HepG2 (cell line): ENCODE measurements at regions not wholly inside any gene's neighbourhood (a gene's known extent, or its start where the extent isn't known, plus 50 kb on each side); places are given as distances from the start of the nearest gene placed in this dataset.

Experiments
- ATAC-seq: fragments of 200-7000 bp; cut with Tn5 transposase; 3 replicates; pipeline ENCODE4 v1.9.1; 2020; ENCODE audit warnings: mild to moderate bottlenecking, moderate library complexity
- BruUV-seq: library from RNA; stranded (reverse); fragments of 400-500 nt; replicated peaks from 2 replicates; lab custom pipeline; 2021; lab: Mats Ljungman, UMichigan
- CTCF ChIA-PET: fragments of 300-600 bp; formaldehyde crosslinking; extraction: SDS; loops from one replicate; lab custom pipeline; 2021; ENCODE audit warnings: low total read pairs, inconsistent platforms, low intra/inter-chr PET ratio; lab: Yijun Ruan, JAX
- POLR2A ChIA-PET: fragments of 350-600 bp; sonication (Branson Sonifier 250); formaldehyde crosslinking; loops from one replicate; lab custom pipeline; 2020; ENCODE audit warnings: antibody characterized with exemption, inconsistent platforms; lab: Yijun Ruan, JAX
- DNase-seq: peaks from one replicate; pipeline ENCODE4 v3.0.0-alpha.2; 2015; ENCODE audit warnings: low spot score
- FAIRE-seq: peaks from 3 replicates; lab custom pipeline; 2011; peaks lifted over from hg19 to GRCh38; lab: Jason Lieb, UNC
- H2AFZ ChIP-seq: one replicate; pipeline ENCODE4 v1.6.1; 2011; ENCODE audit warnings: low read length, inconsistent platforms
- H3K27ac ChIP-seq: fragments of 300-600 bp; 3 replicates; pipeline ENCODE4 v1.8.0; 2011; ENCODE audit warnings: mixed run types, mild to moderate bottlenecking, mixed read lengths, low read length, inconsistent platforms; ENCODE audit not compliant: insufficient read depth; ENCODE audit errors: extremely low read length
- H3K27me3 ChIP-seq, 2 experiments: fragments of 200-600 bp in 1 of 2; 2 replicates in 1 of 2; 3 replicates in 1 of 2; pipeline versions ENCODE4 v1.6.0 to v1.8.0; 2011; ENCODE audit warnings: low read length in 2 of 2, mild to moderate bottlenecking in 2 of 2, moderate library complexity in 2 of 2, inconsistent platforms in 1 of 2; ENCODE audit not compliant: insufficient read depth in 2 of 2, control insufficient read depth in 1 of 2
- H3K36me3 ChIP-seq, 2 experiments: fragments of 200-600 bp in 1 of 2; replicated peaks in 1 of 2; 2 replicates in 1 of 2; 3 replicates in 1 of 2; pipeline versions ENCODE4 v1.5.1 to v1.8.0; 2011; ENCODE audit warnings: low read length in 2 of 2, inconsistent platforms in 1 of 2; ENCODE audit not compliant: insufficient read depth in 2 of 2, control insufficient read depth in 1 of 2
- H3K4me1 ChIP-seq: 2 replicates; pipeline ENCODE4 v1.5.1; 2012; ENCODE audit warnings: low read length, inconsistent platforms; ENCODE audit not compliant: insufficient read depth
- H3K4me2 ChIP-seq: 2 replicates; pipeline ENCODE4 v1.6.0; 2011; ENCODE audit warnings: low read depth, low read length, inconsistent platforms
- H3K4me3 ChIP-seq, 3 experiments: fragments of 200-600 bp in 1 of 3; sonication (generic), shearing (Covaris generic) in 1 of 3; replicated peaks in 1 of 3; 2 replicates each; pipeline ENCODE4 v1.5.1; 2011 to 2016; ENCODE audit warnings: low read length in 3 of 3, inconsistent platforms in 2 of 3, low read depth in 2 of 3, mild to moderate bottlenecking in 2 of 3, control low read depth in 1 of 3, mixed read lengths in 1 of 3; ENCODE audit not compliant: insufficient read depth in 1 of 3
- H3K79me2 ChIP-seq: one replicate; pipeline ENCODE4 v1.6.1; 2011; ENCODE audit warnings: low read length, inconsistent platforms; ENCODE audit not compliant: insufficient read depth
- H3K9ac ChIP-seq: 2 replicates; pipeline ENCODE4 v1.6.0; 2011; ENCODE audit warnings: mild to moderate bottlenecking, low read depth, low read length, inconsistent platforms; ENCODE audit not compliant: insufficient read depth
- H3K9me3 ChIP-seq: 2 replicates; pipeline ENCODE4 v1.5.1; 2012; ENCODE audit warnings: mild to moderate bottlenecking, low read length
- H4K20me1 ChIP-seq: 2 replicates; pipeline ENCODE4 v1.6.0; 2011; ENCODE audit warnings: inconsistent platforms, mild to moderate bottlenecking, low read length, moderate library complexity; ENCODE audit not compliant: insufficient read depth
- GFI1 ChIP-seq: sonication (generic); formaldehyde crosslinking; IDR thresholded peaks from 2 replicates; pipeline ENCODE4 v1.5.0; 2020; ENCODE audit warnings: missing genetic modification reagents, mild to moderate bottlenecking, borderline replicate concordance
- HDAC6 ChIP-seq: fragments of 200-600 bp; sonication (generic); IDR thresholded peaks from 2 replicates; pipeline ENCODE4 v1.7.0; 2017; ENCODE audit warnings: mild to moderate bottlenecking, antibody characterized with exemption, low read length, low read depth
- MED8 ChIP-seq: sonication (generic); formaldehyde crosslinking; IDR thresholded peaks from 2 replicates; pipeline ENCODE4 v1.8.1; 2023; ENCODE audit warnings: mild to moderate bottlenecking, missing genetic modification reagents; ENCODE audit not compliant: insufficient replicate concordance
- NCOA1 ChIP-seq: sonication (generic); formaldehyde crosslinking; IDR thresholded peaks from 2 replicates; pipeline ENCODE4 v1.9.0; 2021; ENCODE audit warnings: missing genetic modification reagents
- PTBP1 ChIP-seq: fragments of 200-400 bp; formaldehyde crosslinking; IDR thresholded peaks from 2 replicates; pipeline ENCODE4 v1.6.1; 2018; ENCODE audit warnings: low read length, low read depth; ENCODE audit not compliant: poor library complexity, severe bottlenecking
- TGIF2 ChIP-seq: IDR thresholded peaks from 2 replicates; pipeline ENCODE4 v1.6.1; 2016; ENCODE audit warnings: control low read depth, missing compliant biosample characterization
- XBP1 ChIP-seq: sonication (generic); formaldehyde crosslinking; IDR thresholded peaks from 2 replicates; pipeline ENCODE4 v1.5.0; 2020; ENCODE audit warnings: missing genetic modification reagents
- ZKSCAN1 ChIP-seq: fragments of 150-350 bp; IDR thresholded peaks from 2 replicates; pipeline ENCODE4 v1.6.1; 2014; ENCODE audit warnings: low read length
- ZNF207 ChIP-seq: fragments of 450-650 bp; IDR thresholded peaks from 2 replicates; pipeline ENCODE4 v1.6.1; 2016; ENCODE audit warnings: antibody characterized with exemption, borderline replicate concordance
- ZNF530 ChIP-seq: sonication (generic); formaldehyde crosslinking; IDR thresholded peaks from 2 replicates; pipeline ENCODE4 v1.5.0; 2020; ENCODE audit warnings: low read depth, mild to moderate bottlenecking, missing genetic modification reagents
- ZNF619 ChIP-seq: sonication (generic); formaldehyde crosslinking; IDR thresholded peaks from 2 replicates; pipeline ENCODE4 v1.4.0; 2020; ENCODE audit warnings: mild to moderate bottlenecking, missing genetic modification reagents
- ZNF782 ChIP-seq: sonication (generic); formaldehyde crosslinking; IDR thresholded peaks from 2 replicates; pipeline ENCODE4 v1.4.0; 2020; ENCODE audit warnings: missing genetic modification reagents, mild to moderate bottlenecking, borderline replicate concordance
- ZZZ3 ChIP-seq: sonication (generic); formaldehyde crosslinking; IDR thresholded peaks from 2 replicates; pipeline ENCODE4 v1.4.0; 2020; ENCODE audit warnings: missing genetic modification reagents, mild to moderate bottlenecking, borderline replicate concordance
- WGBS: methylation state at CpG from one replicate; pipeline ENCODE4 v1.1.6; 2017; ENCODE audit warnings: low lambda C conversion rate; 5-methylcytosine and 5-hydroxymethylcytosine counted together
- in situ Hi-C: cut with HindIII; loops from 2 replicates; pipeline ENCODE4 v1.10.0; 2017; ENCODE audit warnings: low pct_unique_long_range_greater_than_20kb; ENCODE audit not compliant: extremely low pct_ligation_motif_present
- intact Hi-C: fragments of 100-400 bp; cut with micrococcal nuclease; formaldehyde crosslinking; loops from one replicate; pipeline ENCODE4 v1.10.0; 2022; ENCODE audit not compliant: unreplicated experiment
- TF ChIP-seq, protein P1 (sequence below): sonication (generic); formaldehyde crosslinking; IDR thresholded peaks from 2 replicates; pipeline ENCODE4 v1.5.1; 2020; ENCODE audit warnings: mild to moderate bottlenecking, missing genetic modification reagents
- TF ChIP-seq, protein P2 (sequence below): sonication (generic); formaldehyde crosslinking; IDR thresholded peaks from 2 replicates; pipeline ENCODE4 v1.8.1; 2023; ENCODE audit warnings: missing genetic modification reagents, mild to moderate bottlenecking, borderline replicate concordance
- TF ChIP-seq, protein P3 (sequence below): sonication (generic); formaldehyde crosslinking; IDR thresholded peaks from 2 replicates; pipeline ENCODE4 v1.4.0; 2020; ENCODE audit warnings: mild to moderate bottlenecking, missing genetic modification reagents

GRCh38 chr9:87309236-87309635 lies 188.4 kb upstream of the DAPK1 start:
- H3K36me3 ChIP-seq, result no peaks in the 10 kb centered on the region
- no TSS peak for BruUV-seq
- in situ Hi-C loops, result no loop called here

More at GRCh38 chr9:87309236-87309635, 188.4 kb upstream of the DAPK1 start:
- intact Hi-C loops, result no loop called here
- H3K9ac ChIP-seq, result no peak overlapping the region
- TF ChIP-seq, protein P1, sequence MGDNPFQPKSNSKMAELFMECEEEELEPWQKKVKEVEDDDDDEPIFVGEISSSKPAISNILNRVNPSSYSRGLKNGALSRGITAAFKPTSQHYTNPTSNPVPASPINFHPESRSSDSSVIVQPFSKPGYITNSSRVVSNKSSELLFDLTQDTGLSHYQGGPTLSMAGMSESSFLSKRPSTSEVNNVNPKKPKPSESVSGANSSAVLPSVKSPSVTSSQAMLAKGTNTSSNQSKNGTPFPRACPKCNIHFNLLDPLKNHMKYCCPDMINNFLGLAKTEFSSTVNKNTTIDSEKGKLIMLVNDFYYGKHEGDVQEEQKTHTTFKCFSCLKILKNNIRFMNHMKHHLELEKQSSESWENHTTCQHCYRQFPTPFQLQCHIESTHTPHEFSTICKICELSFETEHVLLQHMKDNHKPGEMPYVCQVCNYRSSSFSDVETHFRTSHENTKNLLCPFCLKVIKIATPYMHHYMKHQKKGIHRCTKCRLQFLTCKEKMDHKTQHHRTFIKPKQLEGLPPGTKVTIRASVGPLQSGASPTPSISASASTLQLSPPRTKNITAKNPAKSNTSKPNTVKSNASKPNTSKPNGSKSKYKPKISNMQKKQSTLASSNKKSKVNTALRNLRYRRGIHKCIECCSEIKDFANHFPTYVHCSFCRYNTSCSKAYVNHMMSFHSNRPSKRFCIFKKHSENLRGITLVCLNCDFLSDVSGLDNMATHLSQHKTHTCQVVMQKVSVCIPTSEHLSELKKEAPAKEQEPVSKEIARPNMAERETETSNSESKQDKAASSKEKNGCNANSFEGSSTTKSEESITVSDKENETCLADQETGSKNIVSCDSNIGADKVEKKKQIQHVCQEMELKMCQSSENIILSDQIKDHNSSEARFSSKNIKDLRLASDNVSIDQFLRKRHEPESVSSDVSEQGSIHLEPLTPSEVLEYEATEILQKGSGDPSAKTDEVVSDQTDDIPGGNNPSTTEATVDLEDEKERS, result no peak
- TF ChIP-seq TGIF2 (CRISPR knock-in tag) (no peak), NCOA1 (CRISPR knock-in tag) (no peak), PTBP1 (no peak), GFI1 (no peak), XBP1 (CRISPR knock-in tag) (no peak), ZZZ3 (CRISPR knock-in tag) (no peak), ZNF619 (CRISPR knock-in tag) (no peak), ZNF207 (no peak), ZNF530 (CRISPR knock-in tag) (no peak), HDAC6 (no peak), ZKSCAN1 (no peak), MED8 (CRISPR knock-in tag) (no peak), ZNF782 (CRISPR knock-in tag) (no peak)
- TF ChIP-seq, protein P2, sequence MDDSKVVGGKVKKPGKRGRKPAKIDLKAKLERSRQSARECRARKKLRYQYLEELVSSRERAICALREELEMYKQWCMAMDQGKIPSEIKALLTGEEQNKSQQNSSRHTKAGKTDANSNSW (CRISPR knock-in tag), result no peak
- TF ChIP-seq, protein P3, sequence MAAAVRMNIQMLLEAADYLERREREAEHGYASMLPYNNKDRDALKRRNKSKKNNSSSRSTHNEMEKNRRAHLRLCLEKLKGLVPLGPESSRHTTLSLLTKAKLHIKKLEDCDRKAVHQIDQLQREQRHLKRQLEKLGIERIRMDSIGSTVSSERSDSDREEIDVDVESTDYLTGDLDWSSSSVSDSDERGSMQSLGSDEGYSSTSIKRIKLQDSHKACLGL (CRISPR knock-in tag), result no peak
- TF ChIP-seq, all 625 proteins: peak for 0
- Histone ChIP-seq H4K20me1 (no peaks in the 10 kb centered on the region), H3K9me3 (no peaks in the 10 kb centered on the region), H3K4me3 (no peak overlapping the region), H3K27me3 (peaks cover 0 to 4% of the 10 kb centered on the region in 2 experiments; a peak in 1 of 5 replicates), H3K79me2 (no peaks in the 10 kb centered on the region), H3K4me1 (no peaks in the 10 kb centered on the region), H3K4me2 (no peak overlapping the region), H3K27ac (no peak overlapping the region), H2AFZ (no peak overlapping the region)
- DNase-seq, result no peak
- ChIA-PET POLR2A (no interaction called here), CTCF (no interaction called here)
- no peak for ATAC-seq
- 0% methylated on average over 4 of the region's 6 CpGs for WGBS
- FAIRE-seq, result no peak
